ENCODE measurements at regions not wholly inside any gene's neighbourhood (a gene's known extent, or its start where the extent isn't known, plus 50 kb on each side); places are given as distances from the start of the nearest gene placed in this dataset.

- H3K4me1 ChIP-seq = no peaks in the 10 kb centered on the region
- H3K4me3 ChIP-seq (replicated peaks in 1 of 3) = no peak overlapping the region
- DNase-seq = no peak
- intact Hi-C loops (cut with DNase I) = no loop called here
- H3K36me3 ChIP-seq = no peaks in the 10 kb centered on the region
- no peak overlapping the region for H3K27ac ChIP-seq
- 76 to 80% methylated on average over 2 of the region's 2 CpGs for WGBS, 2 donors
- TF ChIP-seq POLR2A (IDR thresholded peaks at IDR 0.05) = no peak
- TF ChIP-seq CTCF (IDR thresholded peaks at IDR 0.05) = no peak
- no peaks in the 10 kb centered on the region for H3K27me3 ChIP-seq
- no peaks in the 10 kb centered on the region for H3K9me3 ChIP-seq
These were observed 193.7 kb upstream of the TLE4 start for GRCh38 chr9:79378107-79378506.

- TF ChIP-seq POLR2A (IDR thresholded peaks at IDR 0.05) (no peak), CTCF (IDR thresholded peaks at IDR 0.05) (no peak)
- H3K9me3 ChIP-seq = no peaks in the 10 kb centered on the region
- no peak for DNase-seq
- no peak overlapping the region for H3K4me3 ChIP-seq (replicated peaks in 1 of 3)
- H3K27me3 ChIP-seq = no peaks in the 10 kb centered on the region
- no peak overlapping the region for H3K27ac ChIP-seq
- intact Hi-C loops (cut with DNase I) = no loop called here
- H3K36me3 ChIP-seq = no peaks in the 10 kb centered on the region
- H3K4me1 ChIP-seq = no peaks in the 10 kb centered on the region
These were observed 189.7 kb upstream of the TLE4 start for GRCh38 chr9:79382044-79382443.

GRCh38 chr9:79382458-79382857 lies 189.3 kb upstream of the TLE4 start:
- H3K27ac ChIP-seq = no peak overlapping the region
- H3K27me3 ChIP-seq = no peaks in the 10 kb centered on the region
- intact Hi-C loops (cut with DNase I) = no loop called here
- no peaks in the 10 kb centered on the region for H3K36me3 ChIP-seq
- no peaks in the 10 kb centered on the region for H3K9me3 ChIP-seq
- no peak for TF ChIP-seq POLR2A (IDR thresholded peaks at IDR 0.05)
- no peak for TF ChIP-seq CTCF (IDR thresholded peaks at IDR 0.05)
- DNase-seq = no peak
- 24 to 31% methylated on average over 2 of the region's 2 CpGs for WGBS, 2 donors
- H3K4me1 ChIP-seq = no peaks in the 10 kb centered on the region
- no peak overlapping the region for H3K4me3 ChIP-seq (replicated peaks in 1 of 3)

- Histone ChIP-seq H3K27me3 (no peaks in the 10 kb centered on the region), H3K9me3 (no peaks in the 10 kb centered on the region), H3K4me3 (replicated peaks in 1 of 3) (no peak overlapping the region), H3K4me1 (no peaks in the 10 kb centered on the region), H3K36me3 (no peaks in the 10 kb centered on the region), H3K27ac (no peak overlapping the region)
- DNase-seq = no peak
- intact Hi-C loops (cut with DNase I) = no loop called here
- no peak for TF ChIP-seq POLR2A (IDR thresholded peaks at IDR 0.05)
- no peak for TF ChIP-seq CTCF (IDR thresholded peaks at IDR 0.05)
These were observed 188.7 kb upstream of the TLE4 start for GRCh38 chr9:79383096-79383495.

- Histone ChIP-seq H3K36me3 (no peaks in the 10 kb centered on the region), H3K27me3 (no peaks in the 10 kb centered on the region), H3K27ac (no peak overlapping the region), H3K4me3 (replicated peaks in 1 of 3) (no peak overlapping the region), H3K4me1 (no peaks in the 10 kb centered on the region), H3K9me3 (no peaks in the 10 kb centered on the region)
- WGBS, 2 donors = 93 to 94% methylated on average over 5 of the region's 5 CpGs
- TF ChIP-seq CTCF (IDR thresholded peaks at IDR 0.05) (no peak), POLR2A (IDR thresholded peaks at IDR 0.05) (no peak)
- no peak for DNase-seq
- intact Hi-C loops (cut with DNase I) = no loop called here
These were observed 187.7 kb upstream of the TLE4 start for GRCh38 chr9:79384091-79384490.

Data from thyroid gland (tissue), 4 donors.